Stimulated activated effector memory CD8-positive, alpha-beta T cell treated with anti-CD3 and anti-CD28 coated beads, Interleukin-12 subunit alpha, Interleukin-12 subunit beta, amount 100 ng/mL, for 72 hours (primary cell): ENCODE measurements at regions not wholly inside any gene's neighbourhood (a gene's known extent, or its start where the extent isn't known, plus 50 kb on each side); places are given as distances from the start of the nearest gene placed in this dataset.
"Not testable (repeated sequence)": the region's sequence is repeated elsewhere in the genome, so short reads cannot be mapped to it uniquely, and the experiment has no call there.

Source experiments
- ATAC-seq: fragments of 150-1000 bp; cut with Tn5 transposase; 2 replicates; pipeline ENCODE4 v1.10.0; 2021
- DNase-seq, 2 donors: peaks; one replicate each; pipeline ENCODE4 v3.0.0; 2021 to 2022; ENCODE audit warnings: low spot score in 2 of 2
- H3K27ac Mint-ChIP-seq: one replicate; pipeline ENCODE4 v1.8.0; 2022; ENCODE audit warnings: mild to moderate bottlenecking, mixed read lengths
- H3K36me3 Mint-ChIP-seq: one replicate; pipeline ENCODE4 v1.8.0; 2022; ENCODE audit warnings: mild to moderate bottlenecking, mixed read lengths
- H3K4me1 Mint-ChIP-seq: one replicate; pipeline ENCODE4 v1.8.0; 2022; ENCODE audit warnings: mixed read lengths
- H3K4me3 Mint-ChIP-seq: one replicate; pipeline ENCODE4 v1.8.0; 2022; ENCODE audit warnings: mild to moderate bottlenecking, mixed read lengths
- H3K9me3 Mint-ChIP-seq: one replicate; pipeline ENCODE4 v1.8.0; 2022; ENCODE audit warnings: mixed read lengths

GRCh38 chr5:51802551-51803184, 419.4 kb downstream of the ISL1 start:
- no peak for DNase-seq
- H3K36me3 Mint-ChIP-seq: no peaks in the 10 kb centered on the region
- no peak overlapping the region for H3K27ac Mint-ChIP-seq
- no peak for ATAC-seq
- H3K4me3 Mint-ChIP-seq: no peak overlapping the region
- peaks cover 11% of the 10 kb centered on the region for H3K9me3 Mint-ChIP-seq
- no peaks in the 10 kb centered on the region for H3K4me1 Mint-ChIP-seq

DNA sequence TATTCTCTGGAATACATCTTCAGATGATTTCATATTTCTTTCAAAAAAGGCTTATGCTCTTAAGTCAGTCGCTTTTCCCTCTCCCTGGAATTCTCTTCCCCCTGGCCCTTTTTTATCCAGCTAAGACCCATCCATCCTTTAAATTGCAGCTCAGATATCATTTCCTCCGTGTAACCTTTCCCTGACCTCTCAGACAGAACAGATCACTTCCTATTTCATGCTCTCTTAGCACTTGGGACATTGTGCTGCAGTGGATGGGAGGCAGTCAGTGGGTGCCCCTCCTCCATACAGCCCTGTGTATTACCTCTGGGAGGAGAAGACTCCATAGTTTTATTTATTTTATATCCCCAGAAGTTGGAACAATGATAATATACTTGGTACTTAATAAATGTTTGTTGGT, 423.4 kb downstream of the ISL1 start:
- Mint-ChIP-seq H3K4me1 (no peaks in the 10 kb centered on the region), H3K27ac (no peak overlapping the region), H3K9me3 (peaks cover 12% of the 10 kb centered on the region), H3K36me3 (no peaks in the 10 kb centered on the region), H3K4me3 (no peak overlapping the region)
- no peak for DNase-seq
- no peak for ATAC-seq

- Mint-ChIP-seq H3K4me3 (no peak overlapping the region), H3K4me1 (no peaks in the 10 kb centered on the region), H3K9me3 (peaks cover 8% of the 10 kb centered on the region), H3K27ac (no peak overlapping the region), H3K36me3 (no peaks in the 10 kb centered on the region)
- DNase-seq (no peak), ATAC-seq (no peak)
Observed at GRCh38 chr5:51810592-51810991, 427.3 kb downstream of the ISL1 start.

DNA sequence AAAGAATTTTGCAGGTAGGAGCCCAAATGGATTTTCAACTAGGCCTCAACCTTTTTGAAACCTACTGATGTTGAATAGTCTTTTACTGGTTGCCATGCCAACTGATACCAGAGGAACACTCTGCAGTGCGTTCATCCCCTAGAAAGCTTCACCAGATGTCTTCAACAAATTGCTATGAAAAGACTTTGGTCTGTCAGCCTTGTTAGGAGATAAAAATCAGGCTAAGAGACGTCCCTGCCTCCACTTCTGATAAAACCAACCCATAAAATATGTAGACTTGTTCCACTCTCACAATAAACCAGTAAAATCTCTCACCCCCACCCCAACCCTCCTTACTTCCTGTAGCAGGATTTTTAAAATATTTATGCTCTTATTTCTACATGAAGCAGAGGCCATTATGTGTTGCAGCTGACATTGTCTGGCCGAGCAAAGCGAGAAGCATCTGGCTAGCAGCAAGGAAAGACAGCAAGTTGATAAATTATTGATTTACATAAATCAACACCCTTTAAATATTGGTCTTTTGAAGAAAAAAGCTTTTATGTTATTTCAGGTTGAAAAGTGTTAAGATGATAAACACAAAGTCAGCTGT, 428.7 kb downstream of the ISL1 start:
- ATAC-seq: no peak
- no peaks in the 10 kb centered on the region for H3K36me3 Mint-ChIP-seq
- H3K27ac Mint-ChIP-seq: no peak overlapping the region
- H3K4me3 Mint-ChIP-seq: no peak overlapping the region
- no peak for DNase-seq
- H3K9me3 Mint-ChIP-seq: peaks cover 9% of the 10 kb centered on the region
- no peaks in the 10 kb centered on the region for H3K4me1 Mint-ChIP-seq

GRCh38 chr5:51814817-51815216, 431.6 kb downstream of the ISL1 start:
- ATAC-seq, DNase-seq, H3K27ac Mint-ChIP-seq, H3K36me3 Mint-ChIP-seq, H3K4me3 Mint-ChIP-seq, H3K4me1 Mint-ChIP-seq: not testable (repeated sequence)
- peaks cover 11% of the 10 kb centered on the region for H3K9me3 Mint-ChIP-seq

DNA sequence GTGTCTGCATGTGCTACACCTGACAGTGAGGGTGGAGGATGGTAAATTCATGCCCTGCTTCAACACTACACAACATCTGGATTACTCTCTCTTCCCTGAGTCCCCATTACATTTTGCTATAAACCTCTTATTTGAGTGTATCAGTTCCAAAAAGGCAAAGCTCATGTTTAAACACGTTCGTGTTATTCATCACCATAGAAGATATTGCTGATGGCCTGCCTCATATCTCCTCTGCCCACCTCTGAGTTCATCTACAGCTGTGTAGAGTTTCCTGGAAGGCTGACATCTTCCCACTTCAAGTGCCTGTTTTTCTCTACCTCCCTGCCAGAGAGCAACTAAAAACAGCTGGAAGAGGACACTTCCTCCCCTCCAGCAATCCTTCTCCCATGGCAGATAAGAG, 433.2 kb downstream of the ISL1 start:
- no peak overlapping the region for H3K4me3 Mint-ChIP-seq
- no peaks in the 10 kb centered on the region for H3K4me1 Mint-ChIP-seq
- no peak for ATAC-seq
- no peak overlapping the region for H3K27ac Mint-ChIP-seq
- peaks cover 21% of the 10 kb centered on the region for H3K9me3 Mint-ChIP-seq
- no peaks in the 10 kb centered on the region for H3K36me3 Mint-ChIP-seq
- no peak for DNase-seq

GRCh38 chr5:51821697-51822096, 438.4 kb downstream of the ISL1 start:
- DNase-seq (no peak), ATAC-seq (no peak)
- peaks cover 17% of the 10 kb centered on the region for H3K9me3 Mint-ChIP-seq
- H3K36me3 Mint-ChIP-seq: no peaks in the 10 kb centered on the region
- no peak overlapping the region for H3K4me3 Mint-ChIP-seq
- no peak overlapping the region for H3K27ac Mint-ChIP-seq
- H3K4me1 Mint-ChIP-seq: no peaks in the 10 kb centered on the region

- ATAC-seq: no peak
- Mint-ChIP-seq H3K4me3 (no peak overlapping the region), H3K27ac (no peak overlapping the region), H3K4me1 (no peaks in the 10 kb centered on the region), H3K36me3 (no peaks in the 10 kb centered on the region), H3K9me3 (peaks cover 5% of the 10 kb centered on the region)
- DNase-seq: no peak
Observed at GRCh38 chr5:51829230-51829629, 446.0 kb downstream of the ISL1 start.

DNA sequence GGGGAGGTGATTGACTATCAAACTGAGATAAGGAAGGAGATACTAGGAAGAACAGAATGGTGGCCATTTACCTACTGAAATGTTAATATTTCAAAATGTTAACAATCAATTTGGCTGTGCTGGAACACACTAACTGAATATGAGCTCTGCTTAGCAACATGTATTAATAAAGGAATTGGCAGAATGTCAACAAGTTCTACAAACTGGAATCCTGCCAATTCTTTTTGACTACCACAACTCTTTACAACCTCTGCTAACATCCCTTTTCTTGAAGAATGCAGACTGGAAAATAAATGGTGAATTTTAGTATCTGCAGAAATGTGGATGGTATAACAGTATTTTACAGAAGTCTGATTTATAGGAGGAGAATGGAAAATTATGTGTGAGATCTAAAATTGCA, 446.4 kb downstream of the ISL1 start:
- DNase-seq: no peak
- no peaks in the 10 kb centered on the region for H3K4me1 Mint-ChIP-seq
- H3K4me3 Mint-ChIP-seq: no peak overlapping the region
- H3K9me3 Mint-ChIP-seq: peaks cover 5% of the 10 kb centered on the region
- H3K27ac Mint-ChIP-seq: no peak overlapping the region
- ATAC-seq: no peak
- H3K36me3 Mint-ChIP-seq: no peaks in the 10 kb centered on the region

- no peaks in the 10 kb centered on the region for H3K36me3 Mint-ChIP-seq
- no peaks in the 10 kb centered on the region for H3K4me1 Mint-ChIP-seq
Observed at GRCh38 chr5:51832934-51833470, 449.8 kb downstream of the ISL1 start.

GRCh38 chr5:51838459-51838858, 455.2 kb downstream of the ISL1 start:
- Mint-ChIP-seq H3K4me3 (no peak overlapping the region), H3K27ac (no peak overlapping the region), H3K36me3 (no peaks in the 10 kb centered on the region), H3K4me1 (no peaks in the 10 kb centered on the region), H3K9me3 (peaks cover 11% of the 10 kb centered on the region)
- DNase-seq: no peak
- ATAC-seq: no peak

More at GRCh38 chr5:51832934-51833470, 449.8 kb downstream of the ISL1 start:
- peaks cover 14% of the 10 kb centered on the region for H3K9me3 Mint-ChIP-seq
- H3K27ac Mint-ChIP-seq: no peak overlapping the region
- no peak for ATAC-seq
- H3K4me3 Mint-ChIP-seq: no peak overlapping the region
- no peak for DNase-seq

DNA sequence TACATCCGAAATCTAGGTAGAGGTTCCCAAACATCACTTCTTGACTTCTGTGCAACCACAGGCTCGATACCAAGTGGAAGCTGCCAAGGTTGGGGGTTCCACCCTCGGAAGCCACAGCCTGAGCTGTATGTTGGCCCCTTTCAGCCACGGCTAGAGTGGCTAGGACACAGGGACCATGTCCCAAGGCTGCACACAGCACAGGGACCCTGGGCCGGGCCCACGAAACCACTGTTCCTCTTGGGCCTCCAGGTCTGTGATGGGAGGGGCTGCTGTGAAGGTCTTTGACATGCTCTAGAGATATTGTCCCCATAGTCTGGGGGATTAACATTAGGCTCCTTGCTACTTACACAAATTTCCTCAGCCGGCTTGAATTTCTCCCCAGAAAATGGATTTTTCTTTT, 460.6 kb downstream of the ISL1 start:
- Mint-ChIP-seq H3K9me3 (peaks cover 9% of the 10 kb centered on the region), H3K36me3 (no peaks in the 10 kb centered on the region), H3K4me3 (no peak overlapping the region), H3K27ac (no peak overlapping the region), H3K4me1 (no peaks in the 10 kb centered on the region)
- ATAC-seq (no peak), DNase-seq (no peak)

GRCh38 chr5:51846015-51846414, 462.8 kb downstream of the ISL1 start:
- H3K36me3 Mint-ChIP-seq: no peaks in the 10 kb centered on the region
- H3K9me3 Mint-ChIP-seq: peaks cover 9% of the 10 kb centered on the region
- H3K4me1 Mint-ChIP-seq: no peaks in the 10 kb centered on the region
- H3K4me3 Mint-ChIP-seq: no peak overlapping the region
- no peak overlapping the region for H3K27ac Mint-ChIP-seq
- ATAC-seq: no peak
- no peak for DNase-seq

GRCh38 chr5:51859624-51860023, 476.4 kb downstream of the ISL1 start:
- H3K9me3 Mint-ChIP-seq: peaks cover 4% of the 10 kb centered on the region
- H3K4me1 Mint-ChIP-seq: no peaks in the 10 kb centered on the region
- ATAC-seq (no peak), DNase-seq (no peak)
- H3K4me3 Mint-ChIP-seq: no peak overlapping the region
- no peaks in the 10 kb centered on the region for H3K36me3 Mint-ChIP-seq
- H3K27ac Mint-ChIP-seq: no peak overlapping the region

DNA sequence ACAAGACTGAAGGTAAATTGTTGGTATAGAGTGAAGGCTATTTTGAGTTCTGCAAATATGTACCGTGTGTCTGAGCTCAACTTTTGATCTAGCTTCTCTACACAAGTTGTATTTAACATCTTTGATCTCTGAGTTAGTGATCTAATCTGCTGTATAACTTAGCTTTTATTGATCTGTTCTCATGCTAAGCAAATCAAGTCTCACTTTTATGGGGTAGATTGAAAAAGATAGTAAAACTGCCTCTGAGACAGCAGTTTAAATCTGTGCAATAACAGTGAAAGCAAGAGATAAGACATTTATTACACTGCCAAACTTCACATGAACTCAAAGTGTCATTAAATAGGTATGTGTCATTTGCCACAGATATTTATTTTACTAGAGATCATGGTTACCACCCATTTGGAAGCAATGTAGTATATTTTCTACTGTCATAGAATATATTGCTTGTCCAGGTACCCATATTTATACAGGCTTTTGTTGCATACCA, 477.3 kb downstream of the ISL1 start:
- DNase-seq (no peak), ATAC-seq (no peak)
- Mint-ChIP-seq H3K27ac (no peak overlapping the region), H3K4me3 (no peak overlapping the region), H3K4me1 (no peaks in the 10 kb centered on the region), H3K36me3 (no peaks in the 10 kb centered on the region), H3K9me3 (peaks cover 4% of the 10 kb centered on the region)

DNA sequence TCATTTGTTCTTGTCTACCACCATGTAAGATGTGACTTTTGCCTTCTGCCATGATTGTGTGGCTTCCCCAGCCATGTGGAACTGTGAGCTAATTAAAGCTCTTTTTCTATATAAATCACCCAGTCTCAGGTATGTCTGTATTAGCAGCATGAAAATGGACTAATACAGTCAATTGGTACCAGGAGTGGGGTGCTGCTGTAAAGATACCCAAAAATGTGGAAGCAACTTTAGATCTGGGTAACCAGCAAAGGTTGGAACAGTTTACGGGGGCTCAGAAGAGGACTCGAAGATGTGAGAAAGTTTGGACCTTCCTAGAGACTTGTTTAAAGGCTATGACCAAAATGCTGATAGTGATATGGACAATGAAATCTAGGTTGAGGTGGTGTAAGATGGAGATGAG, 488.9 kb downstream of the ISL1 start:
- DNase-seq (no peak), ATAC-seq (no peak)
- Mint-ChIP-seq H3K9me3 (peaks cover 27% of the 10 kb centered on the region), H3K4me3 (no peak overlapping the region), H3K36me3 (no peaks in the 10 kb centered on the region), H3K27ac (no peak overlapping the region), H3K4me1 (no peaks in the 10 kb centered on the region)
